ENCODE measurements at regions not wholly inside any gene's neighbourhood (a gene's known extent, or its start where the extent isn't known, plus 50 kb on each side); places are given as distances from the start of the nearest gene placed in this dataset.

GRCh38 chr2:194854941-194855340, 802.1 kb upstream of the SLC39A10 start:
- TF ChIP-seq, protein P1, sequence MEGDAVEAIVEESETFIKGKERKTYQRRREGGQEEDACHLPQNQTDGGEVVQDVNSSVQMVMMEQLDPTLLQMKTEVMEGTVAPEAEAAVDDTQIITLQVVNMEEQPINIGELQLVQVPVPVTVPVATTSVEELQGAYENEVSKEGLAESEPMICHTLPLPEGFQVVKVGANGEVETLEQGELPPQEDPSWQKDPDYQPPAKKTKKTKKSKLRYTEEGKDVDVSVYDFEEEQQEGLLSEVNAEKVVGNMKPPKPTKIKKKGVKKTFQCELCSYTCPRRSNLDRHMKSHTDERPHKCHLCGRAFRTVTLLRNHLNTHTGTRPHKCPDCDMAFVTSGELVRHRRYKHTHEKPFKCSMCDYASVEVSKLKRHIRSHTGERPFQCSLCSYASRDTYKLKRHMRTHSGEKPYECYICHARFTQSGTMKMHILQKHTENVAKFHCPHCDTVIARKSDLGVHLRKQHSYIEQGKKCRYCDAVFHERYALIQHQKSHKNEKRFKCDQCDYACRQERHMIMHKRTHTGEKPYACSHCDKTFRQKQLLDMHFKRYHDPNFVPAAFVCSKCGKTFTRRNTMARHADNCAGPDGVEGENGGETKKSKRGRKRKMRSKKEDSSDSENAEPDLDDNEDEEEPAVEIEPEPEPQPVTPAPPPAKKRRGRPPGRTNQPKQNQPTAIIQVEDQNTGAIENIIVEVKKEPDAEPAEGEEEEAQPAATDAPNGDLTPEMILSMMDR (conservative IDR thresholded peaks at IDR 0.05; ENCODE audit: low read depth, low read length), result no peak
- TF ChIP-seq EZH2 (IDR thresholded peaks at IDR 0.05; ENCODE audit: low read length, unreplicated experiment), result no peak
- TF ChIP-seq EZH2phosphoT487 (IDR thresholded peaks at IDR 0.05; ENCODE audit: borderline replicate concordance, low read length), result no peak
